ENCODE measurements at regions not wholly inside any gene's neighbourhood (a gene's known extent, or its start where the extent isn't known, plus 50 kb on each side); places are given as distances from the start of the nearest gene placed in this dataset.

DNA sequence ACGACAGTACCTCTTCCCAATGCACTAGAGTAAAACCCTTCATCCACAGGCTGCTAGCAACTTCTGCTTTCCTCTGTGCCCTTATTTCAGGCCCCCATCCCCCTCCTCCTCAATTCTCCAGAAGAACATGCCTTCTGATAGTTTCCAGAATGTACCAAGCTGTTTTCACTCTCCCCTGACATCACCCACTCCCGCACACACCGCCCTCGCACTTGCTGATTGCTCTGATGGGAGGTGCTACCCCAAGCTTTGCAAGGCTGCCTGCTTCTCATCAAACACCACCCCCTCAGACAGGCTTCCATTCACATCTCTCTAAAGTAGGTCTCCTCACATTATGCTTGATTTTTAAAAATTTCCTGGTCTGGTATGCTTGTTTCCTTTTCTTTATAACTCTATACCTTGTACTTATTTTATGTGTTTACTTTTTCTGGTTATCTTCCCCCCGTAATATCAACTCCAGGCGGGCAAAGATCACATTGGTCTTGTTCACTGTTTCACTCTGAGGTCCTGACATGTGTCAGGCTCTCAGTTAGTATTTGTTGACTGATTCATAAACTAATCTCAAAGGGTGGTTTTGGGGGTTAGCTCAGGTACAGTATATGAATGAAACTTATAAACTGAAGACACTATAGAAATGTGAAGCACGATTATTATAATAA lies 91.0 kb upstream of the C9orf72 start:
- DNase-seq (ENCODE audit: extremely low spot score) = no peak
- ChIA-PET POLR2A (no interaction called here), CTCF (no interaction called here)
- TF ChIP-seq, protein P1, sequence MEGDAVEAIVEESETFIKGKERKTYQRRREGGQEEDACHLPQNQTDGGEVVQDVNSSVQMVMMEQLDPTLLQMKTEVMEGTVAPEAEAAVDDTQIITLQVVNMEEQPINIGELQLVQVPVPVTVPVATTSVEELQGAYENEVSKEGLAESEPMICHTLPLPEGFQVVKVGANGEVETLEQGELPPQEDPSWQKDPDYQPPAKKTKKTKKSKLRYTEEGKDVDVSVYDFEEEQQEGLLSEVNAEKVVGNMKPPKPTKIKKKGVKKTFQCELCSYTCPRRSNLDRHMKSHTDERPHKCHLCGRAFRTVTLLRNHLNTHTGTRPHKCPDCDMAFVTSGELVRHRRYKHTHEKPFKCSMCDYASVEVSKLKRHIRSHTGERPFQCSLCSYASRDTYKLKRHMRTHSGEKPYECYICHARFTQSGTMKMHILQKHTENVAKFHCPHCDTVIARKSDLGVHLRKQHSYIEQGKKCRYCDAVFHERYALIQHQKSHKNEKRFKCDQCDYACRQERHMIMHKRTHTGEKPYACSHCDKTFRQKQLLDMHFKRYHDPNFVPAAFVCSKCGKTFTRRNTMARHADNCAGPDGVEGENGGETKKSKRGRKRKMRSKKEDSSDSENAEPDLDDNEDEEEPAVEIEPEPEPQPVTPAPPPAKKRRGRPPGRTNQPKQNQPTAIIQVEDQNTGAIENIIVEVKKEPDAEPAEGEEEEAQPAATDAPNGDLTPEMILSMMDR (IDR thresholded peaks at IDR 0.05; ENCODE audit: control extremely low read depth, extremely low read depth, low read depth, missing control alignments) = no peak

DNA sequence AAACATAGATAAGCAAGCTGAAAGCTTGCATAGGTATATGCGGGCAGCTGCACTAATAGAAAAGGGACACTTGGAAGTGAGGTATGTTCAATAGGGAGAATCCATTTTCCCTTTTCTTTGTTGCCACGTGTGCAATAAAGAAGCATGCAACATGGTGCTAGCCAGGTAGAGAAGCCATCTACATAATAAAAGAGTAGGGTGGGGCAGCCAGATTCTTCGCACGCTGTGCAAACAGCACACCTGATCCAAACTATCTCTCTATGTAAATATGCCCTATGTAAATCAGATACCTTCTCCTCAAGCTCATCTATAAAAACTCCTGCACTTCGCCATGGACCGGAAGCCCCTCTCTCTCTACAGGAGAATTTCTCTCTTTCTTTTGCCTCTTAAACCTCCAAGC lies 91.9 kb upstream of the C9orf72 start:
- TF ChIP-seq, protein P1 (IDR thresholded peaks at IDR 0.05; ENCODE audit: control extremely low read depth, extremely low read depth, low read depth, missing control alignments) = no peak
- POLR2A ChIA-PET = no interaction called here
- no peak for DNase-seq (ENCODE audit: extremely low spot score)
- CTCF ChIA-PET = interaction anchor here (1.1 to 1.3 kb wide), 2 partner anchors 8 to 12 kb away, joined by 3 to 4 read pairs; no protein-coding TSS in a partner anchor

DNA sequence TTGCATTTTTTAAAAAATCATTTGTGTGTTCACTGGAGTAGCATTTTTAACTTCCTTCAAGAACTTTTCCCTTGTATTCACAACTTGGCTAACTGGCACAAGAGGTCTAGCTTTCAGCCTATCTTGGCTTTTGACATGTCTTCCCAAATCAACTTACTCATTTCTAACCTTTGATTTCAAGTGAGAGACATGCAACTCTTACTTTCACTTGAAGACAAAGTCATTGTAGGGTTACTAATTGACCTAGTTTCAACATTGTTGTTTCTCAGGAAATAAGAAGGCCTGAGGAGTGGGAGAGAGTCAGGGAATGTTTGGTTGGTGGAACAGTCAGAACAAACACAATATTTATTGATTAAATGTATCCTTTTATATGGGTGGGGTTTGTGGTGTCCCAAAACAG lies 95.0 kb upstream of the C9orf72 start:
- TF ChIP-seq, protein P1 (IDR thresholded peaks at IDR 0.05; ENCODE audit: control extremely low read depth, extremely low read depth, low read depth, missing control alignments) = no peak
- CTCF ChIA-PET = interaction anchor here (1.1 to 2.2 kb wide), 3 partner anchors 11 to 23 kb away, joined by 3 to 5 read pairs (median 3); no protein-coding TSS in a partner anchor
- DNase-seq (ENCODE audit: extremely low spot score) = no peak
- POLR2A ChIA-PET = no interaction called here

DNA sequence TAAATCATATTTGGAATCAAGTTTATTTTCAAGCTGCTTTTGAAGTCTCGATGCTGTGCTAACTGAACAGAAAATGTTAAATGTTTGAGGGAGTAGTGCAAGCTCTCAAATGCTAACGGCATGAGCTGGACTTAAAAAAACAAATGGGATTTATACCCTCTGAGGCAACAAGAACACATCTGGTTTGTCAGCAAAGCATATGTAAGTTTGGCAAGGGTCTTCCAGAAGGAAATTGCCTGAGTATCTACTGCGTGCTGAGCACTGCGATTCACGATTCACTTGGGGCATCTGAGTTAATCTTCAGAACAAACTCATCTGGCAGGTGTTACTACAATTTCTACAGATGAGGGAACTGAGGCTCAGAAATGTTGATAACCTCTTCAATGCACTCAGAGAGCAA lies 98.4 kb upstream of the C9orf72 start:
- DNase-seq (ENCODE audit: extremely low spot score) = no peak
- TF ChIP-seq, protein P1 (IDR thresholded peaks at IDR 0.05; ENCODE audit: control extremely low read depth, extremely low read depth, low read depth, missing control alignments) = no peak
- POLR2A ChIA-PET = no interaction called here
- CTCF ChIA-PET = interaction anchor here (1.1 kb wide), 1 partner anchor 10 kb away, joined by 5 read pairs; no protein-coding TSS in a partner anchor

DNA sequence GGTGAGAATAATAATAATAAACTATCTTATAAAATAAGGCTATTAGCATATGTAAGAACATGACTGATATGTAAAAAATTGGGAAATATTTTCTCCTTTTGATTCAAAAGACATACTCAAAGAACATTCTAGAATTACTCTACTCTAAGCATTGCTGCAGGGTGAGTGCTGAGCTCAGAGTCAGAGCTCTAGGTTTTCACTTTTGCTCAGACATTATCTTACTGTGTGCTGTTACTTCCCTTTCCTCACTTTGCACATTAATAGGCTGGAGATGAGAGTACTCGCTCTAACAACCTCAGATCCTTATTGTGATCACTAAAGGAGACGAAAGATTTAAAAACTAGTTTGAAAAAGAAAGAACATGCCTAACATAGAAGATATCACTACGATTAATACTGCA lies 99.4 kb upstream of the C9orf72 start:
- TF ChIP-seq, protein P1 (IDR thresholded peaks at IDR 0.05; ENCODE audit: control extremely low read depth, extremely low read depth, low read depth, missing control alignments) = no peak
- CTCF ChIA-PET = no interaction called here
- DNase-seq (ENCODE audit: extremely low spot score) = no peak
- POLR2A ChIA-PET = no interaction called here

DNA sequence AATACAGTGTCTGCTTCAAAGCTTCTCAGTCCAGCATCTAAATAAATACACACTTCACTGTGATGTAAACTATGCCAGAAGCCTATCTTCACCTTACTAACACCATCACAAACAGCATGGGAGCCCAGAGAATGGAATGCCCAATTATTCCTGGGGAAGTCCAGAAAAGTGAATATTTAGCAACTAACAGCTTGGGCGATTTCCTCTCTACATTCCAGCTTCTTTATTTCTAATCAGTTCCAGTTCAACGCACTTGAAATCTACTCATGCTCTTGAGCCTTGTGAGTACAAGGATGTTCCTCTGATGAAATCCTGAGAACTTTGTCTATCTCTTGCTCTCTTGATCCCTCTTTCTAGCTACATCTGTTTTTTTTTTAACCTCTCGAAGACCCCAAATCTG lies 100.4 kb upstream of the C9orf72 start:
- ChIA-PET CTCF (interaction anchor here (1.0 to 1.7 kb wide), 2 partner anchors 12 to 215 kb away, joined by 3 to 4 read pairs; no protein-coding TSS in a partner anchor), POLR2A (no interaction called here)
- TF ChIP-seq, protein P1 (IDR thresholded peaks at IDR 0.05; ENCODE audit: control extremely low read depth, extremely low read depth, low read depth, missing control alignments) = no peak
- no peak for DNase-seq (ENCODE audit: extremely low spot score)

Measured in GM10248 (cell line).